ENCODE measurements at regions not wholly inside any gene's neighbourhood (a gene's known extent, or its start where the extent isn't known, plus 50 kb on each side); places are given as distances from the start of the nearest gene placed in this dataset.
A peak's percentile ranks its signal among the peaks of the same experiment; 100 is the strongest.

- H3K36me3 ChIP-seq, result no peaks in the 10 kb centered on the region
- H3K27me3 Mint-ChIP-seq (ENCODE audit: insufficient read depth, low read depth), result no peaks in the 10 kb centered on the region
- H3K27ac ChIP-seq, result no peak overlapping the region
- H3F3A ChIP-seq (ENCODE audit: low read depth), result no peaks in the 10 kb centered on the region
- no peaks in the 10 kb centered on the region for H3K9me3 ChIP-seq (ENCODE audit: low read depth)
- H3K27me3 ChIP-seq, result no peaks in the 10 kb centered on the region
- no peak overlapping the region for H3K4me3 Mint-ChIP-seq
- H3K9me3 Mint-ChIP-seq, result no peaks in the 10 kb centered on the region
- no peak overlapping the region for H3K4me3 ChIP-seq
- H3K79me2 ChIP-seq (ENCODE audit: low read depth), result no peaks in the 10 kb centered on the region
- DNase-seq (ENCODE audit: low spot score), result no peak
- no peak overlapping the region for H2AFZ ChIP-seq (replicated peaks)
- no peaks in the 10 kb centered on the region for H3K4me1 ChIP-seq
- no peaks in the 10 kb centered on the region for H4K20me1 ChIP-seq (ENCODE audit: low read depth)
- no peak overlapping the region for H3K27ac Mint-ChIP-seq
- TF ChIP-seq CTCF (IDR thresholded peaks at IDR 0.05) (no peak), EZH2 (IDR thresholded peaks at IDR 0.05) (no peak), EZH2phosphoT487 (IDR thresholded peaks at IDR 0.05) (no peak)
- no peak overlapping the region for H3K4me2 ChIP-seq
- peaks cover 1% of the 10 kb centered on the region for H3K36me3 Mint-ChIP-seq
- no peaks in the 10 kb centered on the region for H3K4me1 Mint-ChIP-seq
- no peak overlapping the region for H3K9ac ChIP-seq
These were observed 297.0 kb downstream of the MAN2A1 start for GRCh38 chr5:109986726-109987125.

GRCh38 chr5:109987355-109987754 lies 297.6 kb downstream of the MAN2A1 start:
- Mint-ChIP-seq H3K4me3 (no peak overlapping the region), H3K4me1 (peaks cover 3% of the 10 kb centered on the region), H3K27ac (no peak overlapping the region), H3K27me3 (ENCODE audit: insufficient read depth, low read depth) (no peaks in the 10 kb centered on the region), H3K9me3 (no peaks in the 10 kb centered on the region), H3K36me3 (peaks cover 1% of the 10 kb centered on the region)
- H3K27ac ChIP-seq, result no peak overlapping the region
- peaks cover 4% of the 10 kb centered on the region for H3K4me1 ChIP-seq
- H3K4me2 ChIP-seq, result no peak overlapping the region
- H2AFZ ChIP-seq (replicated peaks), result no peak overlapping the region
- H3K4me3 ChIP-seq, result no peak overlapping the region
- no peak for DNase-seq (ENCODE audit: low spot score)
- no peaks in the 10 kb centered on the region for H3K9me3 ChIP-seq (ENCODE audit: low read depth)
- H3K27me3 ChIP-seq, result no peaks in the 10 kb centered on the region
- no peaks in the 10 kb centered on the region for H3K36me3 ChIP-seq
- no peak overlapping the region for H3K9ac ChIP-seq
- no peaks in the 10 kb centered on the region for H3K79me2 ChIP-seq (ENCODE audit: low read depth)
- no peaks in the 10 kb centered on the region for H4K20me1 ChIP-seq (ENCODE audit: low read depth)
- H3F3A ChIP-seq (ENCODE audit: low read depth), result no peaks in the 10 kb centered on the region
- TF ChIP-seq EZH2 (IDR thresholded peaks at IDR 0.05) (no peak), EZH2phosphoT487 (IDR thresholded peaks at IDR 0.05) (no peak), CTCF (IDR thresholded peaks at IDR 0.05) (no peak)

- peaks cover 1% of the 10 kb centered on the region for H3K36me3 Mint-ChIP-seq
These were observed 298.2 kb downstream of the MAN2A1 start for GRCh38 chr5:109987970-109988369.

More at GRCh38 chr5:109987970-109988369, 298.2 kb downstream of the MAN2A1 start:
- Histone ChIP-seq H3K9me3 (ENCODE audit: low read depth) (no peaks in the 10 kb centered on the region), H3K27ac (no peak overlapping the region), H3F3A (ENCODE audit: low read depth) (no peaks in the 10 kb centered on the region), H2AFZ (replicated peaks) (peak overlapping the region; percentile 7), H3K4me2 (no peak overlapping the region), H3K36me3 (no peaks in the 10 kb centered on the region), H3K27me3 (no peaks in the 10 kb centered on the region), H3K4me1 (peaks cover 10% of the 10 kb centered on the region), H3K9ac (no peak overlapping the region), H3K79me2 (ENCODE audit: low read depth) (no peaks in the 10 kb centered on the region), H4K20me1 (ENCODE audit: low read depth) (no peaks in the 10 kb centered on the region), H3K4me3 (no peak overlapping the region)
- no peak overlapping the region for H3K4me3 Mint-ChIP-seq
- no peaks in the 10 kb centered on the region for H3K9me3 Mint-ChIP-seq
- TF ChIP-seq EZH2phosphoT487 (IDR thresholded peaks at IDR 0.05), result no peak
- TF ChIP-seq CTCF (IDR thresholded peaks at IDR 0.05), result no peak
- no peak for TF ChIP-seq EZH2 (IDR thresholded peaks at IDR 0.05)
- DNase-seq (ENCODE audit: low spot score), result no peak
- H3K4me1 Mint-ChIP-seq, result peaks cover 8% of the 10 kb centered on the region
- no peaks in the 10 kb centered on the region for H3K27me3 Mint-ChIP-seq (ENCODE audit: insufficient read depth, low read depth)
- no peak overlapping the region for H3K27ac Mint-ChIP-seq

All from neural progenitor cell (in vitro differentiated cells).